Tongue (tissue), 1 donor: ENCODE measurements at regions not wholly inside any gene's neighbourhood (a gene's known extent, or its start where the extent isn't known, plus 50 kb on each side); places are given as distances from the start of the nearest gene placed in this dataset.
A peak's percentile ranks its signal among the peaks of the same experiment; 100 is the strongest.

Experiments used
- DNase-seq: peaks from one replicate; pipeline ENCODE4 v3.0.0-alpha.2; 2015

GRCh38 chr14:54094765-54095164, 138.1 kb upstream of the BMP4 start:
- no peak for DNase-seq

DNA sequence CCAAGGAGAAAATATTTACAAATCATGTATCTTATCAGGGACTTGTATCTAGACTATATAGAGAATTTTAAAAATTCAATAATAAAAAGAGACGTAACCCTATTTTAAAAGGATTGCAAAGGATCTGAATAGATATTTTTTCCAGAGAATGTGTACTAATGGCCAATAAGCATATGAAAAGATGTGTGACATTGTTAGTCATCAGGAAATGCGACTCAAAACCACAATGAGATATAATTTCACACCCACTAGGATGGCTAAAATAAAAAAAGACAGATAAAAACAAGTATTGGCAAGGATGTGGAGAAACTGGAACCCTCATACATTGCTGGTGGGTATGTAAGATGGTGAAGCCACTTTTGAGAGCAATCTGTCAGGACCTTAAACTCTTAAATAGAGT, 141.9 kb upstream of the BMP4 start:
- DNase-seq: no peak

GRCh38 chr14:54102051-54102456, 145.4 kb upstream of the BMP4 start:
- no peak for DNase-seq

DNA sequence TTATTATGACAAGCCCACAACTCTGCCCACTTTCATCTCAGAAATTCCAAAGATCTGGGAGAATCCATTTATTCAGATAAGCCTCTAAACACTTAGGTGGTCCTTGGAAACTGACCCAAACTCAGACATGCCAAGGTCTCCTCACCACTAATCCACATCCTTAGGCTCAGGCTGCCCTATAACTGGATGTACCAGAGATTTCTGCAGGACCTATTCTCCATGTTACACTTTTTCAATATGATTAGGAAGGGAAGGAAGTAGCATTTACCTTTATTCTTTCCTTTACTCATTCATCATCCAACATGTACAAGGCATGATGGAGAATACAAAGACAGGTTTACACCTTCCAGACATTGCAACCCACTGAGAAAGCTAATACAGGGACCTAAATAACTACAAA, 145.9 kb upstream of the BMP4 start:
- no peak for DNase-seq

DNA sequence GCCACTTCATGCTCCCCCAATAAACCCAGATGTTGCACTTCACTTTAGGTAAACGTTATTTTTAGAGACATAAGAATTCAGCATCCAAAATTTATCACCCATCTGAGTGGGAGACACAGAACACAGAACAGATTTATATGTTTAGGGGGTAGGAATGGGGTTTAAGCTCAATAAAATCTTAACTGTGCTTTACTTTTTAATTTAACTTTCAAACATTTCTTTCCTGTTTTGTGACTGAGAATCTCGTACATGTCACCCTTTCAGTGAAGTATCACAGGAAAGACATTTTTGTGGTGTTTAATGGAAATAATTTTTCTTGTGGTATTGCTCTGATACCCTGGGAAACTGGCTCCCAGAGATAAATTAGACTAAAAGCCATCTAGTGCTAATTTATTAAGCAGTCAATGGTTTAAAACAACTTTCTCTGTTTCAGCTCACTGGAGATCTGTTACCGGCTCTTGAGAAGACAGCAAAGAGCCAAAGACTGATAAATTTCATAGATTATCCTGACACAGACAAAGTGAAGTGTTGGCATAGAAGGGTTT, 148.0 kb upstream of the BMP4 start:
- DNase-seq: no peak

GRCh38 chr14:54105406-54105805, 148.8 kb upstream of the BMP4 start:
- DNase-seq: no peak

- DNase-seq: no peak
These were observed 149.3 kb upstream of the BMP4 start for GRCh38 chr14:54105898-54106297.

- DNase-seq: peak; percentile 66
These were observed 150.2 kb upstream of the BMP4 start for GRCh38 chr14:54106661-54107377.

DNA sequence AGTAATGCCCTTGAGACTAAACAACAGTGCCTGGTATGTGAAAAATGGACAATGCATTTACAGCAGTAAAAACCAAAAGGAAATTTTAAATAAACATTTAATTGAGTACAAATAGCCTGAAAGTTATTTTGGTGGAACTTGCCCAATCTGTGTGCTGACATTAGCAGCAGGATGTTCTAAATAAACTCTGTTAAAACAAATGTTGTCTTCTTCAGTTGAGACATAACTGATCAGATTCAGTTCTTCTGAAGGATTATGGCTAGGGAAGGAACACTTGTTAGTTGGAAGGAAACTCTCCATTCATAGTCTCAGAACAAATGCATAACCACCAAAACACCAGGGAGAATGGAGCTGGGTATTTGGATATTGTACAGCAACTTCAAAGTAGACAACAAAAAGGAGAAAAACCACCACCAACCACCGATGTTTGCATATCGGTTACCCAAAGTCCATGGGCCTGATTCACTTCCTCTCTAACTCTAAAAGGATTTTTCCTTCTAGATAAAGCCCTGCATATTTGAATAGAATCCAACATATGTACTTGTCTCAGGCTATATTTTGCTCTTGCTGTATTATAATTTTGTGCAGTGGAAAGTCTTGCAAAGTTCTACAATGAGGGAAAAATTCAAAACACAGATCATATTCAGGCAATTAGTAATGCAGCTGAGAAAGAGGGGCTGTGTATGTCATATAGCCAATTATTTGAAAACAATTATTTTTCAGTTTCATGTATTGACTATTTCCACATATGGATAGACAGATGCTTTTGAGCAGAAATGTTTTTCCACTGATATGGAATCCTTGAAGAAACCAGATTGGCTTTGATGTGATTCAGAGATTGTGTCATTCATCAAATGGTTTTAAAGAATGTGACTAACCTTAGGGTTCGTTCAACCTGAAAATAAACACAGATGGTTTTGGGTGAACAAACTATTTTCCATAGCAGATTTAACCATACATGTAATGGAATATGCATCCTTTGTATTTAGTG, 152.2 kb upstream of the BMP4 start:
- peak; percentile 44 for DNase-seq

GRCh38 chr14:54109521-54110120, 153.0 kb upstream of the BMP4 start:
- DNase-seq: no peak

- DNase-seq: no peak
These were observed 158.3 kb upstream of the BMP4 start for GRCh38 chr14:54114941-54115340.

DNA sequence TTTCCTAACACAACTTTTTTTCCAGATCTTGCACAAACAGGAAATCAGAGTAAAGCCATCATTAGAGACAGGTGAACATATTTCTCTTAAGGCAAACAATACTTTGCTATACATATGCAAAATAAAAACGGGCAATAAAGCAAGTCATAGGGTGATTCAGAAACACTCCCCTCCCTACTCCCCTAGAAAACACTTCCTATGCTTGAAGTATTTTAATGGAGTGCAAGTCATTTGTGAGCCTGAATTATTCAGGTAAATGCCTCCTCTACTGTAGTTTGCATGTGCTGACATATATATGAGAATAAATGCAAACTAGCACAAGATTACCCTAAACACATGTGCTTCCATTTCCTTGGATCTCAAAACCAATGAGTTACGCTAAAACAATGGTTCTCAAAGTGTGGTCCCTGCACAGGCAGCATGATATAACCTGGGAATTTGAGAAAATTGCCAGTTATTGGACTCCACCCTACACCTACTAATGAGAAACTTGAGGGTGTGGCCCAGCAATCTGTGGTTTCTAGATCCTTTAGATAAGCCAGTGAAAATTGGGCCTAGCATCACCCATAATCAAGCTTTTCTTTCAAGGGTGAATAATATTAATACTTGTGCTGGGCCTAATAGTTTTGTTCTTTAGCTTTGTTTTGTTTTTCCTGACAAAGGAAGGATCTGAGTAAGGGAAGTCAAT, 159.7 kb upstream of the BMP4 start:
- DNase-seq: no peak

GRCh38 chr14:54116972-54117371, 160.3 kb upstream of the BMP4 start:
- no peak for DNase-seq

DNA sequence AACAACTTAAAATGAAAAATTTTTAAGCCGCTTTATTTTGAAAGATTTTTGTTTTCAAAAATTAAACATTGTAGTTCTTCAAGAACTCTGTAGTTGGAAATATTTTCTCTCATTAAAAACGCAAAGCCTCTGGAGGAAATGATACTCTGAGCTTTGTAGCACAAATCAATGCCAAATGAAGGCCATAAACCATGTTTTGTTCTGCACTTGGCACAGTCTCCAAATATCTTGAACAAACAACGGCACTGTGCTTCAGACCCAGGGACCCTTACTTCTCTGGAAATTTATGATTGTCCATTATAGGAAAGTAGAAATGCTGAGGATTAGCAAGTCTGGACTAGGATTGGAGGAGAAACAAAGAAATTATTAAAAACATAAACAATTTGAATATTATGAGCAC, 160.8 kb upstream of the BMP4 start:
- no peak for DNase-seq

GRCh38 chr14:54117924-54118323, 161.3 kb upstream of the BMP4 start:
- DNase-seq: no peak

GRCh38 chr14:54120260-54120659, 163.6 kb upstream of the BMP4 start:
- DNase-seq: no peak

- DNase-seq: no peak
These were observed 164.9 kb upstream of the BMP4 start for GRCh38 chr14:54121466-54122027.

GRCh38 chr14:54123841-54124240, 167.2 kb upstream of the BMP4 start:
- no peak for DNase-seq

GRCh38 chr14:54125109-54125508, 168.5 kb upstream of the BMP4 start:
- DNase-seq: no peak

GRCh38 chr14:54126947-54127346, 170.3 kb upstream of the BMP4 start:
- DNase-seq: no peak

DNA sequence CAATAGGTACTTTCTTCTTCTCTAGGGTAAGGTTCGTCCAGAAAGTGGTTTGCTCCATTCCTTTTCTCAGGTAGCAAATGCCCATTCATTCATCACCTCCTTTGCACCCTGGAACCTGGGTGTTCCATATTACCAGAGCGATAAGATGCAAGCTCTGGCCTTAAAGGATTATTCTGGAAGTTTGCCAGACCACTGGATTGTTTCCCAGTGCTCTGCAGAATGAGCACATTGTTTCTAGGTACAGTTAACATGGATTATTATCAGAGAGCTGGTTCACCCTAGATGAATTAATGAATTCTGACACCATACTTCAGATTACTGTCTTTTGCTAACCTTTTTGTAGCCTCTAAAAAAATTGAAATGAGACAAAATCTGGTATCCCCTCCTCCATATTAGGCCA, 170.9 kb upstream of the BMP4 start:
- no peak for DNase-seq
